DOHH2 (cell line): ENCODE measurements at regions not wholly inside any gene's neighbourhood (a gene's known extent, or its start where the extent isn't known, plus 50 kb on each side); places are given as distances from the start of the nearest gene placed in this dataset.

ENCODE experiments used
- H3F3A ChIP-seq: fragments of 200-600 bp; sonication (generic), shearing (Covaris generic); 2 replicates; pipeline ENCODE4 v1.6.0; 2016; ENCODE audit warnings: antibody characterized with exemption, mild to moderate bottlenecking; ENCODE audit not compliant: control insufficient read depth, insufficient read depth
- H3K27ac ChIP-seq: fragments of 200-600 bp; sonication (generic); 2 replicates; pipeline ENCODE4 v1.5.1; 2014; ENCODE audit warnings: low read depth, mild to moderate bottlenecking, low read length, moderate library complexity
- H3K27me3 ChIP-seq: fragments of 200-600 bp; sonication (generic); 2 replicates; pipeline ENCODE4 v1.6.1; 2014; ENCODE audit warnings: mild to moderate bottlenecking, low read length, mixed read lengths; ENCODE audit not compliant: control insufficient read depth
- H3K36me3 ChIP-seq: fragments of 200-600 bp; sonication (generic); 2 replicates; pipeline ENCODE4 v1.6.1; 2014; ENCODE audit warnings: mild to moderate bottlenecking, low read length, moderate library complexity, mixed read lengths; ENCODE audit not compliant: control insufficient read depth
- H3K4me1 ChIP-seq: fragments of 200-600 bp; sonication (generic); 2 replicates; pipeline ENCODE4 v1.6.1; 2014; ENCODE audit warnings: mild to moderate bottlenecking, low read length, mixed read lengths; ENCODE audit not compliant: control insufficient read depth
- H3K4me2 ChIP-seq: fragments of 200-600 bp; sonication (generic); 2 replicates; pipeline ENCODE4 v1.6.0; 2014; ENCODE audit warnings: mild to moderate bottlenecking, low read length, moderate library complexity
- H3K4me3 ChIP-seq: fragments of 200-600 bp; sonication (generic); 2 replicates; pipeline ENCODE4 v1.5.1; 2014; ENCODE audit warnings: mild to moderate bottlenecking, low read length, mixed read lengths
- H3K79me2 ChIP-seq: fragments of 200-600 bp; sonication (generic); 2 replicates; pipeline ENCODE4 v1.6.1; 2014; ENCODE audit warnings: mild to moderate bottlenecking, low read length, mixed read lengths; ENCODE audit not compliant: control insufficient read depth
- H3K9me2 ChIP-seq: fragments of 200-600 bp; sonication (generic); replicated peaks from 2 replicates; pipeline ENCODE4 v1.6.1; 2014; ENCODE audit warnings: mild to moderate bottlenecking, low read length, mixed read lengths; ENCODE audit not compliant: control insufficient read depth
- H3K9me3 ChIP-seq: fragments of 200-600 bp; sonication (generic); 2 replicates; pipeline ENCODE4 v1.6.1; 2014; ENCODE audit warnings: antibody characterized with exemption, low read length, mixed read lengths; ENCODE audit not compliant: control insufficient read depth, insufficient read depth
- H4K20me1 ChIP-seq: fragments of 200-600 bp; sonication (generic); 2 replicates; pipeline ENCODE4 v1.6.0; 2014; ENCODE audit warnings: low read depth, mild to moderate bottlenecking, antibody characterized with exemption, low read length, moderate library complexity; ENCODE audit not compliant: control insufficient read depth, insufficient read depth
- EZH2phosphoT487 ChIP-seq: fragments of 200-600 bp; sonication (generic); IDR thresholded peaks from 2 replicates; pipeline ENCODE4 v1.6.1; 2017; ENCODE audit warnings: borderline replicate concordance, mild to moderate bottlenecking, antibody characterized with exemption, low read length, moderate library complexity, mixed read lengths
- TF ChIP-seq, protein P1 (sequence below): fragments of 200-600 bp; sonication (generic); IDR thresholded peaks from one replicate; pipeline ENCODE4 v1.5.1; 2014; ENCODE audit warnings: antibody characterized with exemption, mild to moderate bottlenecking, low read depth, low read length; ENCODE audit not compliant: poor library complexity, severe bottlenecking

DNA sequence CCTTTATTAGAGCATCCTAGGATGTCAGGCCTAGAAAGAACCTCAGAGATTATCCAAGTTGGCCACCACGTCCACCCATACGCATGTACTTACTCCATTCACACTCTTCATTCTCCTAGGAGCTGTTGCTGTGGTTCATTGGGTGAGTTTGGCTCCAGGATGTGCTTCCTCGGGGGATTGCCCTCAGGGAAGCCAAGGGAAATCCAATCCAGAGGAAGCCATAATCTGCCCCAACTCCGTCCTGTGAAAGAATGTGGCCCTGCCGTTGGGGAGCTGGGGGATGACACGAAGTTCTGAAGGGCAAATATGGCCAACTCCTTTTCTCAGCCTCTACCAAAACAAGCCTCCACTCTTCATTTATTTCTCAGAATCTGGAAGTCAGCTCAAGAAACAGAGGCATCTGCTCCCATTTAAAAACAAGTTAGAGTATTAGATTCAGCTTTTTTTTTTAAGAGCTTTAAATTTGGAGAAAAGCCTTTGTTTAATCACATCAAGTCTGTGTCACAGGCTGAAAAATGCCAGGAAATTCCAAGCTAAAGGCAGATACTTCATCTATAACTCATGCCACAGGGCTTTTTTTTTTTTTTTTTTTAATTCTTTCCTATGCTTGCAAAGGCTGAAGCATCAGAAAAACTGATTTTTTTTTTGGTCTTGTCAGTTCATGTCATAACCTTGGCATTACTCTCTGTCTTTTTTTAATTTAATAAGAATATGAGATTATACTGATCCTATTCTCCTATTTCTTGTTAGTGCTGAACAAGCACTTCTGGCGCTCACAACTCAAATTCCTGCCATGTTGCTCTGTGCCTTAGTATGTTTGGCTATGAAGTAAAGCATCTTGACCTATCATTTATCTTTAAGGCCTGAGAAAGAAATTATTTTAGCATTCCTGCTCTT is 480.9 kb upstream of the MARCKS start:
- Histone ChIP-seq H3K9me2 (no peaks in the 10 kb centered on the region), H3K4me2 (no peak overlapping the region), H3K79me2 (no peaks in the 10 kb centered on the region), H3K4me1 (no peaks in the 10 kb centered on the region), H3K27me3 (no peaks in the 10 kb centered on the region), H3K9me3 (no peaks in the 10 kb centered on the region), H3K4me3 (no peak overlapping the region), H3K36me3 (no peaks in the 10 kb centered on the region), H3F3A (no peaks in the 10 kb centered on the region), H3K27ac (no peak overlapping the region), H4K20me1 (no peaks in the 10 kb centered on the region)
- TF ChIP-seq EZH2phosphoT487: no peak
- TF ChIP-seq, protein P1, sequence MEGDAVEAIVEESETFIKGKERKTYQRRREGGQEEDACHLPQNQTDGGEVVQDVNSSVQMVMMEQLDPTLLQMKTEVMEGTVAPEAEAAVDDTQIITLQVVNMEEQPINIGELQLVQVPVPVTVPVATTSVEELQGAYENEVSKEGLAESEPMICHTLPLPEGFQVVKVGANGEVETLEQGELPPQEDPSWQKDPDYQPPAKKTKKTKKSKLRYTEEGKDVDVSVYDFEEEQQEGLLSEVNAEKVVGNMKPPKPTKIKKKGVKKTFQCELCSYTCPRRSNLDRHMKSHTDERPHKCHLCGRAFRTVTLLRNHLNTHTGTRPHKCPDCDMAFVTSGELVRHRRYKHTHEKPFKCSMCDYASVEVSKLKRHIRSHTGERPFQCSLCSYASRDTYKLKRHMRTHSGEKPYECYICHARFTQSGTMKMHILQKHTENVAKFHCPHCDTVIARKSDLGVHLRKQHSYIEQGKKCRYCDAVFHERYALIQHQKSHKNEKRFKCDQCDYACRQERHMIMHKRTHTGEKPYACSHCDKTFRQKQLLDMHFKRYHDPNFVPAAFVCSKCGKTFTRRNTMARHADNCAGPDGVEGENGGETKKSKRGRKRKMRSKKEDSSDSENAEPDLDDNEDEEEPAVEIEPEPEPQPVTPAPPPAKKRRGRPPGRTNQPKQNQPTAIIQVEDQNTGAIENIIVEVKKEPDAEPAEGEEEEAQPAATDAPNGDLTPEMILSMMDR: no peak

DNA sequence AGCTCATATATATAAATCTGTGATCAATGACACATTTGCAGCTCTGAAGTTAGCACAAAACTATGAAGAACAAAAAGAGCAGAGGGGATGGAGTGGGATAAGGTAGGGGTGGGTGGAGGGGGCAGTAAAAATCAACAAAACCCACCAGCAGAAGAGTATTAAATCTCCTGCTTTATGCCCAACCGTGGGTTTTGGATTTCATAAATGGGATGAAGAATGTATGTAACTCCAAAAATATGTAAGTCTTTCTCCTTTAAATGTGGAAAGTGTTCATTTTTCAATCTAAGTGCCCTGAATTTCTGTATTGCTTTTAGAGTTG is 480.3 kb upstream of the MARCKS start:
- no peaks in the 10 kb centered on the region for H3K27me3 ChIP-seq
- no peaks in the 10 kb centered on the region for H3K9me2 ChIP-seq
- no peaks in the 10 kb centered on the region for H4K20me1 ChIP-seq
- no peaks in the 10 kb centered on the region for H3K9me3 ChIP-seq
- TF ChIP-seq, protein P1: no peak
- no peak for TF ChIP-seq EZH2phosphoT487
- no peaks in the 10 kb centered on the region for H3F3A ChIP-seq
- H3K36me3 ChIP-seq: no peaks in the 10 kb centered on the region
- H3K4me1 ChIP-seq: no peaks in the 10 kb centered on the region
- no peak overlapping the region for H3K27ac ChIP-seq
- no peaks in the 10 kb centered on the region for H3K79me2 ChIP-seq
- H3K4me3 ChIP-seq: no peak overlapping the region
- no peak overlapping the region for H3K4me2 ChIP-seq

DNA sequence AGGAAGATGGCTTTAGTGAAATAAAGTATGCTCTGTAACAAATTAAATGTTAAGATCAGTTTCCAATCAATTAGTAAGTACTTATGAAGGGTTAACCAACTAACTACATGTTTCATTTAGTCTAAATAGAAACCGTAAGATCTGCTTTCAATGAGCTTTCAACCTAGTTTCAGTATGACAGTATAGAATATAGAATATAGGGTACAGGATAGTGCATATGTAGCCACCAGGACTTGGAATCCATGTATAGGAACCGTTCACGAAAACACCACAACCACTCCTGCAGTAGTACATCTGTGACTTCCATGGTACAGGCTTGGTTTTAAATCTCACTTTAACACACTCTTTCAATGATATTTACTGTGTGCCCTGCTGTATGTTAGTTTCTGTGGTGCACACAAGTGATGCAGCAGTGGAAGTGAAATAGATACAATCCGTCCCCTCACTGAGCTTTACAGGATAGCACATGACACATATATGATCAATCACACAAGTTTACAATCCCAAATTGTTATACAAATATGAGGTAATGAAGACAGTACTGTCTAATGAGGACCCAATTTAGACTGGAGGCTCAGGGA is 479.7 kb upstream of the MARCKS start:
- Histone ChIP-seq H3K27me3 (no peaks in the 10 kb centered on the region), H3K9me3 (no peaks in the 10 kb centered on the region), H4K20me1 (no peaks in the 10 kb centered on the region), H3K36me3 (no peaks in the 10 kb centered on the region), H3K4me3 (no peak overlapping the region), H3K4me2 (no peak overlapping the region), H3K9me2 (no peaks in the 10 kb centered on the region), H3K4me1 (peaks cover 3% of the 10 kb centered on the region; the same call in 1 of the 2 replicates), H3K79me2 (no peaks in the 10 kb centered on the region), H3F3A (no peaks in the 10 kb centered on the region), H3K27ac (no peak overlapping the region)
- TF ChIP-seq, protein P1: no peak
- TF ChIP-seq EZH2phosphoT487: no peak
